Choroid plexus epithelial cell (primary cell): ENCODE measurements at regions not wholly inside any gene's neighbourhood (a gene's known extent, or its start where the extent isn't known, plus 50 kb on each side); places are given as distances from the start of the nearest gene placed in this dataset.

ENCODE experiments used
- DNase-seq: peaks from one replicate; pipeline ENCODE4 v3.0.0-alpha.2; 2010; ENCODE audit warnings: low read depth
- H3K4me3 ChIP-seq: 2 replicates; pipeline ENCODE4 v1.5.1; 2011; ENCODE audit warnings: low read depth, mild to moderate bottlenecking, control low read depth, low read length, moderate library complexity
- CTCF ChIP-seq: conservative IDR thresholded peaks from 2 replicates; pipeline ENCODE4 v1.5.1; 2011; ENCODE audit warnings: low read depth, mild to moderate bottlenecking, control low read depth, inconsistent platforms, low read length, moderate library complexity

- no peak for TF ChIP-seq CTCF
- no peak for DNase-seq
- H3K4me3 ChIP-seq, result no peak overlapping the region
Measured at GRCh38 chr14:66152747-66153146, 333.4 kb upstream of the CCDC196 start.

GRCh38 chr14:66163023-66163422 lies 323.1 kb upstream of the CCDC196 start:
- TF ChIP-seq CTCF, result no peak
- DNase-seq, result no peak
- no peak overlapping the region for H3K4me3 ChIP-seq

GRCh38 chr14:66165337-66165736 lies 320.8 kb upstream of the CCDC196 start:
- no peak for TF ChIP-seq CTCF
- H3K4me3 ChIP-seq, result no peak overlapping the region
- DNase-seq, result no peak

GRCh38 chr14:66174453-66174891 lies 311.7 kb upstream of the CCDC196 start:
- H3K4me3 ChIP-seq, result no peak overlapping the region
- TF ChIP-seq CTCF, result no peak
- peak; percentile 0 for DNase-seq

- no peak for TF ChIP-seq CTCF
- H3K4me3 ChIP-seq, result no peak overlapping the region
- DNase-seq, result no peak
Measured at GRCh38 chr14:66177935-66178334, 308.2 kb upstream of the CCDC196 start.

- TF ChIP-seq CTCF, result no peak
- DNase-seq, result no peak
- no peak overlapping the region for H3K4me3 ChIP-seq
Measured at GRCh38 chr14:66196670-66197069, 289.5 kb upstream of the CCDC196 start.

GRCh38 chr14:66197276-66197675 lies 288.9 kb upstream of the CCDC196 start:
- DNase-seq, result no peak
- H3K4me3 ChIP-seq, result no peak overlapping the region
- TF ChIP-seq CTCF, result no peak
